SK-N-MC (cell line): ENCODE measurements at regions not wholly inside any gene's neighbourhood (a gene's known extent, or its start where the extent isn't known, plus 50 kb on each side); places are given as distances from the start of the nearest gene placed in this dataset.

ENCODE experiments used
- EZH2 ChIP-seq: fragments of 200-600 bp; sonication (generic); IDR thresholded peaks from one replicate; pipeline ENCODE4 v1.6.1; 2017; ENCODE audit warnings: antibody characterized with exemption
- FOXP2 ChIP-seq: optimal IDR thresholded peaks from 2 replicates; pipeline ENCODE3; 2011; ENCODE audit warnings: mild to moderate bottlenecking, moderate library complexity; ENCODE audit not compliant: insufficient read depth; ENCODE audit errors: extremely low read length, control extremely low read depth
- POLR2AphosphoS5 ChIP-seq: IDR thresholded peaks from 2 replicates; pipeline ENCODE4 v1.6.1; 2012; ENCODE audit warnings: mild to moderate bottlenecking, low read depth, low read length, borderline replicate concordance

GRCh38 chr2:118246726-118247125 is 158.5 kb downstream of the INSIG2 start:
- TF ChIP-seq EZH2 (no peak), FOXP2 (no peak), POLR2AphosphoS5 (no peak)
